Tibial nerve (tissue), 4 donors: ENCODE measurements at regions not wholly inside any gene's neighbourhood (a gene's known extent, or its start where the extent isn't known, plus 50 kb on each side); places are given as distances from the start of the nearest gene placed in this dataset.

Experiments
- DNase-seq, 2 donors: peaks; one replicate each; pipeline ENCODE4 v3.0.0-alpha.2; 2019; ENCODE audit warnings: low spot score in 2 of 2
- H3K27ac ChIP-seq, 4 donors: fragments of 200-600 bp; sonication (generic) in 3 of 4; one replicate each; pipeline ENCODE4 v1.5.1; 2017 to 2019; ENCODE audit warnings: mild to moderate bottlenecking in 1 of 4
- H3K27me3 ChIP-seq, 2 donors: fragments of 200-600 bp; sonication (generic) in 1 of 2; one replicate each; pipeline versions ENCODE4 v1.5.1 to v1.6.0; 2017 to 2019
- H3K36me3 ChIP-seq, 3 donors: fragments of 200-600 bp; sonication (generic); one replicate each; pipeline ENCODE4 v1.5.1; 2018 to 2019
- H3K4me1 ChIP-seq, 4 donors: fragments of 200-600 bp; sonication (generic) in 3 of 4; one replicate each; pipeline ENCODE4 v1.5.1; 2017 to 2019
- H3K4me3 ChIP-seq, 4 donors: fragments of 200-600 bp; sonication (generic) in 3 of 4; one replicate each; pipeline ENCODE4 v1.5.1; 2017 to 2019; ENCODE audit warnings: mild to moderate bottlenecking in 1 of 4, moderate library complexity in 1 of 4
- H3K9me3 ChIP-seq, 4 donors: fragments of 200-600 bp; sonication (generic) in 3 of 4; one replicate each; pipeline ENCODE4 v1.5.1; 2017 to 2019
- EP300 ChIP-seq, 2 donors: sonication (generic); formaldehyde crosslinking; IDR thresholded peaks; one replicate each; pipeline ENCODE4 v1.6.1; 2017; ENCODE audit warnings: antibody characterized with exemption in 2 of 2, mild to moderate bottlenecking in 1 of 2
- POLR2A ChIP-seq, 2 donors: fragments of 450-650 bp; IDR thresholded peaks; one replicate each; pipeline ENCODE4 v1.6.1; 2017; ENCODE audit warnings: antibody characterized with exemption in 2 of 2, mild to moderate bottlenecking in 2 of 2, moderate library complexity in 2 of 2
- WGBS, 2 donors: methylation state at CpG; one replicate each; pipeline ENCODE4 v1.1.5; 2018; 5-methylcytosine and 5-hydroxymethylcytosine counted together
- TF ChIP-seq, protein P1 (sequence below), 5 experiments: fragments of 200-600 bp in 3 of 5; fragments of 450-650 bp in 2 of 5; sonication (generic) in 3 of 5; IDR thresholded peaks; one replicate each; pipeline ENCODE4 v1.5.1; 2016 to 2019; ENCODE audit warnings: antibody characterized with exemption in 5 of 5, mild to moderate bottlenecking in 3 of 5, moderate library complexity in 2 of 5

DNA sequence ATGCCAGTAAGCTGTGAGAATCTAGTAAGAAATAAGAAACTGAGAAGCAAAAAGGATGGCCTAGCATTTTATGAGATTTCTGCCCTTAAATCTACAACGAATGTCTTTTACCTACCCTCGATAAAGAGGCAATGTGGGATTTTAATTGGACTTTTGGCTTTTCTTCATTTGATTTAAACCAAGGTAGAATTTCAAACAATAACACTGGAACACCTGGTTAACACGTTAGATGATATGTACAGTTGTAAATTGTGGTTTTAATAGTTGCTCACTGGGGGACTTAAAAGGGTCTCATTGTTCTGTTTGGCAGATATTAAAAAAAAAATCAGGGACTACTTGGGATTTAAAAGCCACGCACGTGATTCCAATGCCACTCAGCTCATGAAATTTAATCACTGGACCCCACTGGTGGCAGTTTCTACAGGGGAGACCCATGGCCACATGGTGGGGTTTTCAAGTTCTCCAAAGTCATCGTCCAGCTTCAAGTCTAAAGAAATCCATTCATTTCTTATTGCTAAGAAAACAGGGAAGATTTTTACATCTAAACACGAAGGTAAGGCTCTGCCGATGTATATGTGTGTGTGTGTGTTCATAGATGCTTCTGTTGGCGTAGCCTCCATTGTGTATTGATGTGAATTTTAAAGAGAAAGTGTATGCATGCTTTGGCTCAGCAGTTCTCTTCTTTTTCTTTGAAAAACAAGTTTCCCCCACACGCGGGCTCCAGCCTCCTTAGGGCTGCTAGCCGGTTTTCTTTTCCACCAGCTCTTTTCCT, 588.6 kb upstream of the MKI67 start:
- no peak for TF ChIP-seq POLR2A (IDR thresholded peaks at IDR 0.05)
- TF ChIP-seq, protein P1, sequence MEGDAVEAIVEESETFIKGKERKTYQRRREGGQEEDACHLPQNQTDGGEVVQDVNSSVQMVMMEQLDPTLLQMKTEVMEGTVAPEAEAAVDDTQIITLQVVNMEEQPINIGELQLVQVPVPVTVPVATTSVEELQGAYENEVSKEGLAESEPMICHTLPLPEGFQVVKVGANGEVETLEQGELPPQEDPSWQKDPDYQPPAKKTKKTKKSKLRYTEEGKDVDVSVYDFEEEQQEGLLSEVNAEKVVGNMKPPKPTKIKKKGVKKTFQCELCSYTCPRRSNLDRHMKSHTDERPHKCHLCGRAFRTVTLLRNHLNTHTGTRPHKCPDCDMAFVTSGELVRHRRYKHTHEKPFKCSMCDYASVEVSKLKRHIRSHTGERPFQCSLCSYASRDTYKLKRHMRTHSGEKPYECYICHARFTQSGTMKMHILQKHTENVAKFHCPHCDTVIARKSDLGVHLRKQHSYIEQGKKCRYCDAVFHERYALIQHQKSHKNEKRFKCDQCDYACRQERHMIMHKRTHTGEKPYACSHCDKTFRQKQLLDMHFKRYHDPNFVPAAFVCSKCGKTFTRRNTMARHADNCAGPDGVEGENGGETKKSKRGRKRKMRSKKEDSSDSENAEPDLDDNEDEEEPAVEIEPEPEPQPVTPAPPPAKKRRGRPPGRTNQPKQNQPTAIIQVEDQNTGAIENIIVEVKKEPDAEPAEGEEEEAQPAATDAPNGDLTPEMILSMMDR (IDR thresholded peaks at IDR 0.05) = no peak
- no peak for TF ChIP-seq EP300 (IDR thresholded peaks at IDR 0.05)
- H3K27me3 ChIP-seq = no peaks in the 10 kb centered on the region
- no peaks in the 10 kb centered on the region for H3K9me3 ChIP-seq
- DNase-seq = no peak
- no peak overlapping the region for H3K27ac ChIP-seq
- no peaks in the 10 kb centered on the region for H3K4me1 ChIP-seq
- WGBS, 2 donors = 72% methylated on average over 12 of the region's 12 CpGs
- H3K36me3 ChIP-seq = no peaks in the 10 kb centered on the region
- H3K4me3 ChIP-seq = no peak overlapping the region

- TF ChIP-seq, protein P1 (IDR thresholded peaks at IDR 0.05) = no peak
- TF ChIP-seq EP300 (IDR thresholded peaks at IDR 0.05) (no peak), POLR2A (IDR thresholded peaks at IDR 0.05) (no peak)
- no peak for DNase-seq
- H3K27ac ChIP-seq = no peak overlapping the region
- H3K4me3 ChIP-seq = no peak overlapping the region
- H3K36me3 ChIP-seq = no peaks in the 10 kb centered on the region
- no peaks in the 10 kb centered on the region for H3K4me1 ChIP-seq
- WGBS, 2 donors = 81 to 84% methylated on average over 9 of the region's 9 CpGs
- H3K9me3 ChIP-seq = no peaks in the 10 kb centered on the region
- H3K27me3 ChIP-seq = no peaks in the 10 kb centered on the region
Measured at GRCh38 chr10:128716181-128716580, 590.0 kb upstream of the MKI67 start.

GRCh38 chr10:128721963-128722445, 595.8 kb upstream of the MKI67 start:
- Histone ChIP-seq H3K4me1 (no peaks in the 10 kb centered on the region), H3K27me3 (no peaks in the 10 kb centered on the region), H3K4me3 (no peak overlapping the region), H3K36me3 (no peaks in the 10 kb centered on the region), H3K27ac (no peak overlapping the region), H3K9me3 (no peaks in the 10 kb centered on the region)
- WGBS, 2 donors = 45 to 48% methylated on average over 5 of the region's 5 CpGs
- TF ChIP-seq, protein P1 (IDR thresholded peaks at IDR 0.05) = no peak
- TF ChIP-seq POLR2A (IDR thresholded peaks at IDR 0.05) (no peak), EP300 (IDR thresholded peaks at IDR 0.05) (no peak)
- no peak for DNase-seq

DNA sequence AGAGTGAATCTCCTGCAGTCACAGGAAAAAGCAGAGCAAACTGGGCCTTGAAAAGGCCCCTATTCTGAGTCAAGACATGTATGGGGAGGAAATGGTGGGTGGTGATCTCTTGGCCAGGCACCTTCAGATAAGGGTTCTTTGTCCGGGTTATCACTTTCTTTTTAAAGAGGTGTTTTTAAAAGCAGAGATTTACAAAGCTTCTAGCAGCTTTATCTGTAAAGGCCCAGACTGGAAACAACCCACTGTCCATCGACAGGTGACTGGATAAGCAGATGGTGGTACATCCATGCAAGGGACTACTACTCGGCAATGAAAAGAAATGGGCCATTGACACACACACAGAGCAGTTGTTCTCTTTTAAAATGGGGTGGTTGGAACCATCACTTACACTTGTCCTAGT, 596.7 kb upstream of the MKI67 start:
- Histone ChIP-seq H3K9me3 (no peaks in the 10 kb centered on the region), H3K4me3 (no peak overlapping the region), H3K36me3 (no peaks in the 10 kb centered on the region), H3K27me3 (no peaks in the 10 kb centered on the region), H3K27ac (no peak overlapping the region), H3K4me1 (no peaks in the 10 kb centered on the region)
- TF ChIP-seq, protein P1 (IDR thresholded peaks at IDR 0.05) = no peak
- no peak for TF ChIP-seq POLR2A (IDR thresholded peaks at IDR 0.05)
- no peak for TF ChIP-seq EP300 (IDR thresholded peaks at IDR 0.05)
- WGBS, 2 donors = 93 to 95% methylated on average over 3 of the region's 3 CpGs
- DNase-seq = no peak

GRCh38 chr10:128723631-128724205, 597.5 kb upstream of the MKI67 start:
- H3K4me1 ChIP-seq = no peaks in the 10 kb centered on the region
- no peaks in the 10 kb centered on the region for H3K27me3 ChIP-seq
- no peak for DNase-seq
- no peak overlapping the region for H3K4me3 ChIP-seq
- no peak overlapping the region for H3K27ac ChIP-seq
- no peaks in the 10 kb centered on the region for H3K36me3 ChIP-seq
- WGBS, 2 donors = 80 to 91% methylated on average over 11 to 14 of the region's 14 CpGs
- TF ChIP-seq, protein P1 (IDR thresholded peaks at IDR 0.05) = no peak
- no peak for TF ChIP-seq POLR2A (IDR thresholded peaks at IDR 0.05)
- no peak for TF ChIP-seq EP300 (IDR thresholded peaks at IDR 0.05)
- no peaks in the 10 kb centered on the region for H3K9me3 ChIP-seq
